22Rv1 (cell line): ENCODE measurements at regions not wholly inside any gene's neighbourhood (a gene's known extent, or its start where the extent isn't known, plus 50 kb on each side); places are given as distances from the start of the nearest gene placed in this dataset.
A peak's percentile ranks its signal among the peaks of the same experiment; 100 is the strongest.
"Not testable (repeated sequence)": the region's sequence is repeated elsewhere in the genome, so short reads cannot be mapped to it uniquely, and the experiment has no call there.

Source experiments
- H3K27ac ChIP-seq: fragments of 450-650 bp; 2 replicates; pipeline ENCODE4 v1.5.1; 2017
- CTCF ChIP-seq: fragments of 450-650 bp; IDR thresholded peaks from 2 replicates; pipeline ENCODE4 v1.5.1; 2017; ENCODE audit warnings: mild to moderate bottlenecking
- ZFX ChIP-seq: fragments of 450-650 bp; IDR thresholded peaks from 2 replicates; pipeline ENCODE4 v1.6.1; 2017; ENCODE audit warnings: antibody characterized with exemption, borderline replicate concordance

GRCh38 chr13:99686157-99686572, 184.9 kb downstream of the TM9SF2 start:
- TF ChIP-seq CTCF (no peak), ZFX (no peak)
- no peak overlapping the region for H3K27ac ChIP-seq

DNA sequence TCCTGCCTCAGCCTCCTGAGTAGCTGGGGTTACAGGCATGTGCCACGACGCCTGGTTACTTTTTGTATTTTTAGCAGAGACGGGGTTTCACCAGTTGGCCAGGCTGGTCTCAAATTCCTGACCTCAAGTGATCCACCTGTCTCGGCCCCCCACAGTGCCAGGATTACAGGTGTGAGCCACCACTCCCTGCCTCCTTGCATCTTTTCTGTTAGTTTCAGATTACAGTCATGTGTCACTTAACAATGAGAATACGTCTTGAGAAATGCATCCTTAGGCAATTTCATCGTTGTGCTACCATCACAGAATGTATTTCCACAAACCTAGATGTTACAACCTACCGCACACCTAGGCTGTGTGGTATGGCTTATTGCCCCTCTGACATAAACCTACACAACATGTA, 180.4 kb downstream of the TM9SF2 start:
- H3K27ac ChIP-seq: no peak overlapping the region
- TF ChIP-seq ZFX (no peak), CTCF (no peak)

DNA sequence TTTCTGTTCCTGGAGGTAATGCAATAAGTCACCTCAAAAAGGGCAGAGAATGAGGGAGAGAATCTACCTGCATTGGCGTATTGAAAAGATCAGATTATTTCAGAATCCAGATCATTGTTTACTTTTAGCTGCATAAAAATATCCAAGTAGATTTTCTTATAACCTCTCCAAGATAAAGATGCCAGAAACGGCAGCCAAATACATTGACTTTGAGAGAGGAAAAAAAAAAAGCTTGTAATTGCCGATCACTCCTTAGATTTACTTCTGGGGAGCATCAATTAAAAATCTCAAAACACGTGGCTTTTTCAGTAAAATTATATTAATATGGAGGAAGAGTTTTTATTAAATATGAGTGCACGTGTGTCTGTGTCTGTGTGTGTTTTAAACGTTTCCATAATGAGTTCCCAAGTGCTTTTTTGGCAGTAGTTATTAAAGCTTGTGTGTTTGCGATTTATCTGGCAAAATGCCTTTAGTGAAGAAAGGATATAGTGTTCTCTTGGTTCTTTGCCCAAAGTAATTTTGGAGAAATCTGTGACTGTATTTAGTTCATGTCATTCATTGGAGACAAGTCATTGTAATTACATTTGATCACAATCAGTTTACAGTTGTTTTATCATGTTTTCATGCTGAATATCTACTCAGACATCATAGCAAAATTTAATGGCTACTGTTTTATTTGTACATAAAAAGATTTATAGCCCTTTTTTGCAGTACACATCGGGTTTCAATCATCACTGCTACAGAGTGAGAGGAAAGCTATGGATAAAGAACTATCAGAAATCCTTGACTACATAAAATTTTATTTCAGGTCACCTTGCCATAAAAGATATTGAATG, 176.1 kb downstream of the TM9SF2 start:
- H3K27ac ChIP-seq: 0 out of 2 replicates have a peak overlapping the region, but pooled peaks have one; percentile 16
- TF ChIP-seq ZFX (no peak), CTCF (no peak)

DNA sequence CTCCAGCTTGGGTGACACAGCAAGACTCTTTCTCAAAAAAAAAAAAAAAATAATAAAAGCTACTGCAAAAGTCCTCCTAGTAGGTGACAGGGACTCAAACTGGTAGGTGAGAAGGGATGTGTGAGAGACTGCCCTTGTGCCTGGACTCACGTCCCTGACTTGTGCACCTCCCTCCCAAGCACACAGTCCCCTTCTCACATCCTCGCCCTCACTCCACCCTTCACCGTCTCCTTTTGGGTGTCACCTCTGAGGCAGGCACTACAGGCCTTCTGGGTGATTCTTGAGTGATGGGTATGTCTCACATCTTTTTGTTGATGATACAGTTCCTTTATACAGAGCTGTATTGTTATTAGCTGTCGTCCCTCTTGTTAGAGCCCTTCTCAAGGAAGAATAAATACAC, 170.5 kb downstream of the TM9SF2 start:
- TF ChIP-seq CTCF (no peak), ZFX (no peak)

DNA sequence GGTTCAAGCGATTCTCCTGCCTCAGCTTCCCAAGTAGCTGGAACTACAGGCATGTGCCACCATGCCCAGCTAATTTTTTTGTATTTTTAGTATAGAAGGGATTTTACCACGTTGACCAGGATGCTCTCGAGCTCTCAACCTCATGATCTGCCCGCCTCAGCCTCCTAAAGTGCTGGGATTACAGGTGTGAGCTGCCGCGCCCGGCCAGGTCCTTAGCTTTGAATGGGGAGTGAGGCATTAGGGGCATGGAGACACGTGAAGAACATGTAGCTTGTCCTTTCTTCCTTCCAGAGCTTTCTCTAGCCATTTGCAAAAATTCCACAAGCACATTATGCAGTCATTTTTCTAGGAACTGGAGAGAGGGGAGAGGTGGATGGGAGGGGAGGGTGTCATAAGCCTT, 167.8 kb downstream of the TM9SF2 start:
- H3K27ac ChIP-seq: not testable (repeated sequence)

More for the DNA sequence above, 170.5 kb downstream of the TM9SF2 start:
- H3K27ac ChIP-seq: no peak overlapping the region

DNA sequence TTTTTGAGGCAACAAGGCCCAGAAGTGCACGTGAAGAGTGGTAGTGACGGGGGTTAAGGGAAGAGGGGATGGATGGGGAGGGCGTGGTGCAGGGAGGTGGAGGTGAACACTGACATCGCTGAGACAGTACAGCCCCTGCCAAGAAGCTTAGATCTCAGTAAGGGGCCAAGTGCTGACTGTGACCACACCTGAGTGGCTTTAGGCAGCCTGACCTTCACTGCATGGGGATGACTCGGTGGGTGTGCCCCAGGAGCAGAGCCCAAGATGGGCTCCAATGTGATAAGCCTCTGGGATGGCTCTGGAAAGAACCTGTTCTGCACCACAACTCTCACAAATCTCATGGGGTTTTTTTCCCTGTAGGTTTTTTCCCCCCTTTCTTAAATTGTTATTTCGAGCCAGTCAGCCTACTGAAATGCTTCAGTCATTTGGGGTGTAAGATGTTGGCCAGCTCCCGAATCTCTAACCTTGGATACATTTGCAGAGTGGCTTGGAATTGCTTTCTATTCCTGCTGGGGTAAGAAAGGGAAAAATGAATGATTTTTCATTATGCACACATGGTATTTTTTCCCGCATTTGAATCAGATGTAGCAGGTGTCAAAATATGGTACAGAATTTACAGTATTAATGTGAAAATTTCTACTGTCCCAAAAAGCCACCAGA, 165.0 kb downstream of the TM9SF2 start:
- H3K27ac ChIP-seq: no peak overlapping the region
- TF ChIP-seq ZFX (no peak), CTCF (no peak)

- TF ChIP-seq CTCF (no peak), ZFX (no peak)
- H3K27ac ChIP-seq: no peak overlapping the region
Observed at GRCh38 chr13:99665711-99666110, 164.4 kb downstream of the TM9SF2 start.

DNA sequence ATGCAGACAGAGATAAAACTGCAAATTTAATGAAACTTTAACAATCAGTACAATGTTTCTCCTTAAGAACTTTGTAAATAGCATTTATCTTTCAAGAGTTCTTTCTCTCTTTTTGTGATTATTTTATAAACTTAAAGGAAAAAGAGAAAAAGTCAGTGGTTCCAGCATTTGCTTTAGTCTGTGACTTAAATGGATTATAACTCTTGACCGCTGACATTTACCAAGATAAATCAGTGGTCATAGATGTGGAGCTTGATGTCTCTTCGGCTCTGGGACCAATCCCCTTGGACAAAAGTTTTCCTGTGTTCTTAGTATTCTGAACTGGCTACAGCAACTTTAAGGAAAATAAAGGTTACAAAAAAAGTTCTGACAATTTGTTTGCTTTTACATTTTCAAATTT, 162.6 kb downstream of the TM9SF2 start:
- H3K27ac ChIP-seq: no peak overlapping the region
- TF ChIP-seq CTCF (no peak), ZFX (no peak)
